Caco-2 (cell line): ENCODE measurements at regions not wholly inside any gene's neighbourhood (a gene's known extent, or its start where the extent isn't known, plus 50 kb on each side); places are given as distances from the start of the nearest gene placed in this dataset.

ENCODE experiments used
- BruUV-seq: library from RNA; stranded (reverse); fragments of 400-500 nt; replicated peaks from 2 replicates; lab custom pipeline; 2021; lab: Mats Ljungman, UMichigan
- CTCF ChIA-PET: fragments of 300-600 bp; sonication (Branson Sonifier 250); formaldehyde crosslinking; loops from one replicate; lab custom pipeline; 2022; ENCODE audit warnings: antibody characterized with exemption; lab: Charles Lee
- POLR2A ChIA-PET: fragments of 300-600 bp; sonication (Branson Sonifier 250); formaldehyde crosslinking; loops from one replicate; lab custom pipeline; 2022; ENCODE audit warnings: antibody characterized with exemption; lab: Charles Lee
- DNase-seq, 2 experiments: peaks; one replicate each; pipeline versions ENCODE4 v3.0.0 to v3.0.0-alpha.2; 2020 to 2022
- H3K27me3 ChIP-seq: replicated peaks from 2 replicates; pipeline ENCODE4 v1.6.0; 2011; ENCODE audit warnings: low read length; ENCODE audit not compliant: control insufficient read depth, insufficient read depth
- H3K36me3 ChIP-seq: 2 replicates; pipeline ENCODE4 v1.5.1; 2011; ENCODE audit warnings: low read length; ENCODE audit not compliant: control insufficient read depth, insufficient read depth
- H3K4me1 ChIP-seq: fragments of 250-450 bp; sonication (Bioruptor Pico); 2 replicates; pipeline ENCODE4 v1.5.1; 2020; ENCODE audit warnings: mild to moderate bottlenecking
- H3K4me3 ChIP-seq: 2 replicates; pipeline ENCODE4 v1.5.1; 2011; ENCODE audit warnings: low read depth, mild to moderate bottlenecking, control low read depth, low read length
- H3K9me3 ChIP-seq: fragments of 250-450 bp; sonication (Bioruptor Pico); 2 replicates; pipeline ENCODE4 v1.5.1; 2020; ENCODE audit warnings: mild to moderate bottlenecking, moderate library complexity
- H3K27ac Mint-ChIP-seq: one replicate; pipeline ENCODE4 v1.8.0; 2022; ENCODE audit warnings: mixed read lengths; ENCODE audit not compliant: unreplicated experiment
- H3K27me3 Mint-ChIP-seq: one replicate; pipeline ENCODE4 v1.8.0; 2022; ENCODE audit warnings: mixed read lengths; ENCODE audit not compliant: insufficient read depth, unreplicated experiment
- H3K36me3 Mint-ChIP-seq: one replicate; pipeline ENCODE4 v1.8.0; 2022; ENCODE audit warnings: mild to moderate bottlenecking, mixed read lengths; ENCODE audit not compliant: insufficient read depth, unreplicated experiment
- H3K4me1 Mint-ChIP-seq: one replicate; pipeline ENCODE4 v1.8.0; 2022; ENCODE audit warnings: low read depth, mixed read lengths; ENCODE audit not compliant: unreplicated experiment
- H3K4me3 Mint-ChIP-seq: one replicate; pipeline ENCODE4 v1.8.0; 2022; ENCODE audit warnings: mild to moderate bottlenecking, moderate library complexity, mixed read lengths; ENCODE audit not compliant: unreplicated experiment
- H3K9me3 Mint-ChIP-seq: one replicate; pipeline ENCODE4 v1.8.0; 2022; ENCODE audit warnings: mixed read lengths; ENCODE audit not compliant: unreplicated experiment
- intact Hi-C: fragments of 100-400 bp; cut with micrococcal nuclease; formaldehyde crosslinking; loops from one replicate; pipeline ENCODE4 v1.10.0; 2022; ENCODE audit not compliant: unreplicated experiment
- TF ChIP-seq, protein P1 (sequence below), 2 experiments: fragments of 200-600 bp in 1 of 2; IDR thresholded peaks; 1 replicate in 1 of 2; 2 replicates in 1 of 2; pipeline versions ENCODE4 v1.5.1 to v1.8.0; 2011 to 2022; ENCODE audit warnings: antibody characterized with exemption in 1 of 2, control low read depth in 1 of 2, inconsistent platforms in 1 of 2, low read depth in 1 of 2, low read length in 1 of 2, mild to moderate bottlenecking in 1 of 2, moderate library complexity in 1 of 2; ENCODE audit not compliant: insufficient read depth in 1 of 2, severe bottlenecking in 1 of 2, unreplicated experiment in 1 of 2

GRCh38 chr3:72380711-72381493, 467.3 kb downstream of the SHQ1 start:
- Histone ChIP-seq H3K9me3 (no peaks in the 10 kb centered on the region), H3K4me1 (peaks cover 53% of the 10 kb centered on the region), H3K36me3 (0 out of 2 replicates have a peak, but pooled peaks cover 2% of the 10 kb centered on the region), H3K4me3 (no peak overlapping the region), H3K27me3 (no peaks in the 10 kb centered on the region)
- CTCF ChIA-PET, result no interaction called here
- H3K4me3 Mint-ChIP-seq, result no peak overlapping the region
- H3K36me3 Mint-ChIP-seq, result peaks cover 17% of the 10 kb centered on the region
- no peak for DNase-seq
- POLR2A ChIA-PET, result no interaction called here
- H3K4me1 Mint-ChIP-seq, result peaks cover 40% of the 10 kb centered on the region
- intact Hi-C loops, result loop anchor here (5.0 kb wide), 1 partner anchor 66 kb away; the partner anchor contains the start of gene RYBP
- TF ChIP-seq, protein P1, sequence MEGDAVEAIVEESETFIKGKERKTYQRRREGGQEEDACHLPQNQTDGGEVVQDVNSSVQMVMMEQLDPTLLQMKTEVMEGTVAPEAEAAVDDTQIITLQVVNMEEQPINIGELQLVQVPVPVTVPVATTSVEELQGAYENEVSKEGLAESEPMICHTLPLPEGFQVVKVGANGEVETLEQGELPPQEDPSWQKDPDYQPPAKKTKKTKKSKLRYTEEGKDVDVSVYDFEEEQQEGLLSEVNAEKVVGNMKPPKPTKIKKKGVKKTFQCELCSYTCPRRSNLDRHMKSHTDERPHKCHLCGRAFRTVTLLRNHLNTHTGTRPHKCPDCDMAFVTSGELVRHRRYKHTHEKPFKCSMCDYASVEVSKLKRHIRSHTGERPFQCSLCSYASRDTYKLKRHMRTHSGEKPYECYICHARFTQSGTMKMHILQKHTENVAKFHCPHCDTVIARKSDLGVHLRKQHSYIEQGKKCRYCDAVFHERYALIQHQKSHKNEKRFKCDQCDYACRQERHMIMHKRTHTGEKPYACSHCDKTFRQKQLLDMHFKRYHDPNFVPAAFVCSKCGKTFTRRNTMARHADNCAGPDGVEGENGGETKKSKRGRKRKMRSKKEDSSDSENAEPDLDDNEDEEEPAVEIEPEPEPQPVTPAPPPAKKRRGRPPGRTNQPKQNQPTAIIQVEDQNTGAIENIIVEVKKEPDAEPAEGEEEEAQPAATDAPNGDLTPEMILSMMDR (IDR thresholded peaks at IDR 0.05; ENCODE audit: insufficient read depth in 1 of 2, low read depth in 1 of 2, low read length in 1 of 2, severe bottlenecking in 1 of 2, unreplicated experiment in 1 of 2), result no peak
- no peak overlapping the region for H3K27ac Mint-ChIP-seq
- no peaks in the 10 kb centered on the region for H3K27me3 Mint-ChIP-seq
- no peaks in the 10 kb centered on the region for H3K9me3 Mint-ChIP-seq
- BruUV-seq, result no TSS peak

DNA sequence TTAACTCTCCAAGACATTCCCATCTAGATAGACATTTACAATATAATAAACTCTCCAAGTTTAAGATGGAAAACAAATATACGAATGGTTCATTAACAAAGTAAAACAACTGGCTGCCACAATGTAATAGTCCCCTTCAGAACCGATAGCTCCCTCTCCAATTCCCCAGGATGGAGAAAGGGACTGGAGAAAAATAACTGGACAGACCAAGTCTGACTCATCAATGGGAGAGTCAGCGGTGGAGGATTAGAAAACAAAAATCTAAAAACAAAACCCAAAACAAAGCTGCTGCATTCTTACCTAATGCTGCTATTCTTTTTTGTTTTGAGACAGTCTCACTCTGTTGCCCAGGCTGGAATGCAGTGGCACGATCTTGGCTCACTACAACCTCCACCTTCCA, 468.1 kb downstream of the SHQ1 start:
- no TSS peak for BruUV-seq
- Mint-ChIP-seq H3K4me1 (peaks cover 37% of the 10 kb centered on the region), H3K36me3 (peaks cover 16% of the 10 kb centered on the region), H3K9me3 (no peaks in the 10 kb centered on the region), H3K27ac (no peak overlapping the region), H3K27me3 (no peaks in the 10 kb centered on the region), H3K4me3 (no peak overlapping the region)
- CTCF ChIA-PET, result no interaction called here
- H3K4me1 ChIP-seq, result peaks cover 46% of the 10 kb centered on the region
- H3K36me3 ChIP-seq, result 0 out of 2 replicates have a peak, but pooled peaks cover 2% of the 10 kb centered on the region
- TF ChIP-seq, protein P1 (IDR thresholded peaks at IDR 0.05; ENCODE audit: insufficient read depth in 1 of 2, low read depth in 1 of 2, low read length in 1 of 2, severe bottlenecking in 1 of 2, unreplicated experiment in 1 of 2), result no peak
- no peaks in the 10 kb centered on the region for H3K27me3 ChIP-seq
- H3K9me3 ChIP-seq, result no peaks in the 10 kb centered on the region
- H3K4me3 ChIP-seq, result no peak overlapping the region
- intact Hi-C loops, result loop anchor here (5.0 kb wide), 1 partner anchor 67 kb away; the partner anchor contains the start of gene RYBP
- no peak for DNase-seq
- POLR2A ChIA-PET, result no interaction called here

DNA sequence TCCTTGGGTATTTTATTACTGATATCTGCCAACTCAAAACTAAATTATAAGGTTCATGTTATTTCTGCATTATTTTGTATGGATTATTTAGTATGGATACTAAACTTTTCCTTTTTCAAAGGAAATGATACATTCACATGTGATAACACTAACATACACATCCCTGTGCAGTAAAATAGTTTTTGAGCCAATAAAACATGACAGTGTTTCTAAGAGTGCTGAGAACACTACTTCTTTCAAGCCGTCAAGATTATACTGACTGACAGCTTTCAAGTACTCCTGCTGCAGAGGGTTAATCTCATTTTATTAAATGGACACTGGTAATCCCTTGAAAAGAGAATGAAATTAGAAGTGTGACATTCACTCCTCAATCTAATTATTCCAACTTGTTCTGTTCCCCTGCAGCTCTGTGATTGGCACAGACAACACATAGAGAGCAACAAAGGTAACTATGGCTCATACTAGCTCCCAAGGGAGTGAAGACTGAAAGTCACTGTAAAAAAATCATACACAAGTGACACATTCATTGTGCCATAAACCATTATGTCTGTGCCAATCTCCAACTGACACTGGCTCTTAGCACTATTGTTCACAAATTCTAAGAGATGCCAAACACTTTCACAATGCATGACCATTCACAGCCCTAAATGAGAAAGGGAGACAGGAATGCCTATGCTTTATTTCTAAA, 468.6 kb downstream of the SHQ1 start:
- no peaks in the 10 kb centered on the region for H3K9me3 ChIP-seq
- intact Hi-C loops, result loop anchor here (5.0 kb wide), 1 partner anchor 68 kb away; the partner anchor contains the start of gene RYBP
- H3K4me3 ChIP-seq, result no peak overlapping the region
- H3K36me3 ChIP-seq, result 0 out of 2 replicates have a peak, but pooled peaks cover 2% of the 10 kb centered on the region
- peaks cover 40% of the 10 kb centered on the region for H3K4me1 ChIP-seq
- no peaks in the 10 kb centered on the region for H3K27me3 ChIP-seq
- Mint-ChIP-seq H3K4me1 (peaks cover 31% of the 10 kb centered on the region), H3K9me3 (no peaks in the 10 kb centered on the region), H3K36me3 (peaks cover 12% of the 10 kb centered on the region), H3K27me3 (no peaks in the 10 kb centered on the region), H3K4me3 (no peak overlapping the region), H3K27ac (no peak overlapping the region)
- TF ChIP-seq, protein P1 (IDR thresholded peaks at IDR 0.05; ENCODE audit: insufficient read depth in 1 of 2, low read depth in 1 of 2, low read length in 1 of 2, severe bottlenecking in 1 of 2, unreplicated experiment in 1 of 2), result no peak
- BruUV-seq, result no TSS peak
- POLR2A ChIA-PET, result no interaction called here
- no peak for DNase-seq
- CTCF ChIA-PET, result no interaction called here
